ENCODE measurements at regions not wholly inside any gene's neighbourhood (a gene's known extent, or its start where the extent isn't known, plus 50 kb on each side); places are given as distances from the start of the nearest gene placed in this dataset.

DNA sequence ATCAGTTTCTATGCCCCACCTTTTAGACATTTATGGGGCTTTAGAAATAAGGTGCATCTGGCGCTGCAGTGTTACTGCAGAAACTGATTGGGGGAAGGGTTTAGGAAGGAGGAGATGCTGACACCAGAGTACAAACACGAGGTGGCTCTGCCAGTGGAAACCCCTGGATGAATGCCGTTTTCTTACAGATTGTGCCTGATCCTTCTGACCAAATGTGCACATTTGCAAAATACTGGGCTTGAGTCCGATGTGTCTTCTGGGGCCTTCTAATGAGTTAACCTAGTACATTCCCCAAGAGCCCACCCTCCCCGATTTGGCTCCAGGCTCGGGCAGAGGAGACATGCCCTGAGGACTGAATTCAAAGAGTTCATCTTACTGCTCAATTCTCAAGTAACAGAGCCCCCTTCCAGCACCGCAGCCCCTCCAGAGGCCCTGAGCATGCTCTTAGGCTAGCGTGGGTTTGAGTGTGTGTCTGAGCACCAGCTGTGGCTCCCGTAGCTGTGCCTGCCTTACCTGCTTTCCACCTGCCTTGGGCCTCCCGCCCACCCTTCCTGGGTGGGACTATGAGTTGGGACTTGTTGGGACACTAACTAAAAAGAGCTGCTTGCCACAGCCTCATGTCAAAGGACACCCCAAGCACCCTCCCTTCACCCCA is 116.7 kb upstream of the COPS8 start:
- Histone ChIP-seq H3K27me3 (ENCODE audit: control insufficient read depth, insufficient read depth, low read length) (peaks cover 6% of the 10 kb centered on the region; the same call in 1 of the 2 replicates), H3K4me3 (ENCODE audit: low read depth, low read length) (no peak overlapping the region), H3K36me3 (ENCODE audit: control insufficient read depth, insufficient read depth, low read length) (no peaks in the 10 kb centered on the region)
- TF ChIP-seq, protein P1, sequence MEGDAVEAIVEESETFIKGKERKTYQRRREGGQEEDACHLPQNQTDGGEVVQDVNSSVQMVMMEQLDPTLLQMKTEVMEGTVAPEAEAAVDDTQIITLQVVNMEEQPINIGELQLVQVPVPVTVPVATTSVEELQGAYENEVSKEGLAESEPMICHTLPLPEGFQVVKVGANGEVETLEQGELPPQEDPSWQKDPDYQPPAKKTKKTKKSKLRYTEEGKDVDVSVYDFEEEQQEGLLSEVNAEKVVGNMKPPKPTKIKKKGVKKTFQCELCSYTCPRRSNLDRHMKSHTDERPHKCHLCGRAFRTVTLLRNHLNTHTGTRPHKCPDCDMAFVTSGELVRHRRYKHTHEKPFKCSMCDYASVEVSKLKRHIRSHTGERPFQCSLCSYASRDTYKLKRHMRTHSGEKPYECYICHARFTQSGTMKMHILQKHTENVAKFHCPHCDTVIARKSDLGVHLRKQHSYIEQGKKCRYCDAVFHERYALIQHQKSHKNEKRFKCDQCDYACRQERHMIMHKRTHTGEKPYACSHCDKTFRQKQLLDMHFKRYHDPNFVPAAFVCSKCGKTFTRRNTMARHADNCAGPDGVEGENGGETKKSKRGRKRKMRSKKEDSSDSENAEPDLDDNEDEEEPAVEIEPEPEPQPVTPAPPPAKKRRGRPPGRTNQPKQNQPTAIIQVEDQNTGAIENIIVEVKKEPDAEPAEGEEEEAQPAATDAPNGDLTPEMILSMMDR (IDR thresholded peaks at IDR 0.05; ENCODE audit: insufficient read depth, low read depth, low read length) = no peak
- no peak for DNase-seq (ENCODE audit: low read depth)
- ChIA-PET CTCF (no interaction called here), POLR2A (no interaction called here)

DNA sequence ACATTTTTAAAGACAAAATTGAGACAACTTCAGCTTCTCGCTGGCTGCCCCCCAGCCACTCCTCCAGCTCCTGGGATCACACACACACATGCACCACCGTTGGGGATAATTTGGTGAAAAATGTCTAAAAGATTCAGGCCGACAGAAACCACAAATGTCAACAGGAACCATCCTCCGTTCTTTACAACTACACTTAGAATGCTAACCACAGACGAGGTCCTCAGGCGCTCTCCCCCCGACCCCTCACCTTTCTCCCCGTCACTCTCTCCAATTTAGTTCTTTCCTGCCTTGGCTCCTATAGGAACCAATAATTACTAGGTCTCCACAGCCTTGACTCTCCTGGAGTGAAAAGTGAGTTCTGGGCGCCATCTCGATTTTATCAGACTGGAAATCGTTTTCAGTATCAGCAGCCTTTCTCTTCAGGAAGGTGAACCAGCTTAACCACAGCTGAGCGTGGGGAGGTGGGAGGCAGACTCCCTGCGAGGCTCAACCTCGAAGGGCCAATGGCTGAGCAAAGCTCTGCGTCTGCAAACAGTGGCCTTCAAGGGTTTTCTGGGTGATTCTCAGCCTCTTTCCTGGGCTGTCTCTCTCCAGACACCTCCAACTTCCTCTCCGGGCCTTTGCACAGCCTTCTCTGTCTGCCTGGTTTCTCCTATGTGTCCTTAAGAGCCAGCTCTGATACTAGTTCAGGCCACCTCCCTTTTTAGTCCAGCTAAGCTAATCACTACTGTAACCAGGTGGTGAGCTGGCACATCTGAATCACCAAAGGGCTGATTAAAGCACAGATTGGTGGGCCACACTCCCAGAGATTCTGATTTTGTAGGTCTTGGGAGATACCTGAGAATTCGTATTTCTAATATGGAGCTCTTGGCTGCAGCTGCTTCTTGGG is 115.7 kb upstream of the COPS8 start:
- ChIA-PET POLR2A (no interaction called here), CTCF (interaction anchor here (1.2 kb wide), 1 partner anchor 12 kb away, joined by 3 read pairs; no protein-coding TSS in a partner anchor)
- TF ChIP-seq, protein P1 (IDR thresholded peaks at IDR 0.05; ENCODE audit: insufficient read depth, low read depth, low read length) = no peak
- no peak for DNase-seq (ENCODE audit: low read depth)
- Histone ChIP-seq H3K27me3 (ENCODE audit: control insufficient read depth, insufficient read depth, low read length) (peaks cover 6% of the 10 kb centered on the region; the same call in 1 of the 2 replicates), H3K36me3 (ENCODE audit: control insufficient read depth, insufficient read depth, low read length) (no peaks in the 10 kb centered on the region), H3K4me3 (ENCODE audit: low read depth, low read length) (no peak overlapping the region)

GRCh38 chr2:236970656-236971010 is 115.1 kb upstream of the COPS8 start:
- Histone ChIP-seq H3K36me3 (ENCODE audit: control insufficient read depth, insufficient read depth, low read length) (no peaks in the 10 kb centered on the region), H3K4me3 (ENCODE audit: low read depth, low read length) (no peak overlapping the region), H3K27me3 (ENCODE audit: control insufficient read depth, insufficient read depth, low read length) (peaks cover 6% of the 10 kb centered on the region; the same call in 1 of the 2 replicates)
- DNase-seq (ENCODE audit: low read depth) = no peak
- CTCF ChIA-PET = interaction anchor here (1.2 kb wide), 1 partner anchor 13 kb away, joined by 3 read pairs; no protein-coding TSS in a partner anchor
- POLR2A ChIA-PET = no interaction called here
- TF ChIP-seq, protein P1 (IDR thresholded peaks at IDR 0.05; ENCODE audit: insufficient read depth, low read depth, low read length) = no peak

GRCh38 chr2:236971131-236971821 is 114.4 kb upstream of the COPS8 start:
- ChIA-PET POLR2A (no interaction called here), CTCF (interaction anchor here (1.2 kb wide), 1 partner anchor 13 kb away, joined by 3 read pairs; no protein-coding TSS in a partner anchor)
- H3K27me3 ChIP-seq (ENCODE audit: control insufficient read depth, insufficient read depth, low read length) = peaks cover 6% of the 10 kb centered on the region; the same call in 1 of the 2 replicates
- DNase-seq (ENCODE audit: low read depth) = no peak
- H3K36me3 ChIP-seq (ENCODE audit: control insufficient read depth, insufficient read depth, low read length) = no peaks in the 10 kb centered on the region
- H3K4me3 ChIP-seq (ENCODE audit: low read depth, low read length) = no peak overlapping the region
- TF ChIP-seq, protein P1 (IDR thresholded peaks at IDR 0.05; ENCODE audit: insufficient read depth, low read depth, low read length) = no peak
